Karpas-422 (cell line): ENCODE measurements at regions not wholly inside any gene's neighbourhood (a gene's known extent, or its start where the extent isn't known, plus 50 kb on each side); places are given as distances from the start of the nearest gene placed in this dataset.

Experiments used
- DNase-seq: peaks from one replicate; pipeline ENCODE4 v3.0.0-alpha.2; 2015
- H2AFZ ChIP-seq: fragments of 200-600 bp; sonication (generic); 2 replicates; pipeline ENCODE4 v1.6.1; 2014; ENCODE audit warnings: antibody characterized with exemption, low read length, mixed read lengths
- H3K27ac ChIP-seq: fragments of 200-600 bp; sonication (generic); 2 replicates; pipeline ENCODE4 v1.5.1; 2014; ENCODE audit warnings: mild to moderate bottlenecking, low read length, moderate library complexity
- H3K27me3 ChIP-seq: fragments of 200-600 bp; sonication (generic); 2 replicates; pipeline ENCODE4 v1.6.1; 2014; ENCODE audit warnings: low read length, mixed read lengths
- H3K36me3 ChIP-seq: fragments of 200-600 bp; sonication (generic); 2 replicates; pipeline ENCODE4 v1.6.1; 2014; ENCODE audit warnings: low read length, mixed read lengths; ENCODE audit not compliant: insufficient read depth
- H3K4me1 ChIP-seq: fragments of 200-600 bp; sonication (generic); 2 replicates; pipeline ENCODE4 v1.6.1; 2014; ENCODE audit warnings: mild to moderate bottlenecking, low read length, mixed read lengths
- H3K4me2 ChIP-seq: fragments of 200-600 bp; sonication (generic); 2 replicates; pipeline ENCODE4 v1.6.1; 2014; ENCODE audit warnings: low read length, low read depth, mild to moderate bottlenecking; ENCODE audit not compliant: poor library complexity, severe bottlenecking
- H3K4me3 ChIP-seq: fragments of 200-600 bp; sonication (generic); 2 replicates; pipeline ENCODE4 v1.5.1; 2014; ENCODE audit warnings: mild to moderate bottlenecking, antibody characterized with exemption, low read length, mixed read lengths
- H3K79me2 ChIP-seq: fragments of 200-600 bp; sonication (generic); 2 replicates; pipeline ENCODE4 v1.6.1; 2014; ENCODE audit warnings: mild to moderate bottlenecking, low read length, mixed read lengths
- H3K9ac ChIP-seq: fragments of 200-600 bp; sonication (generic); 2 replicates; pipeline ENCODE4 v1.6.0; 2014; ENCODE audit warnings: low read length
- H3K9me2 ChIP-seq: fragments of 200-600 bp; sonication (generic), shearing (Covaris generic); replicated peaks from 2 replicates; pipeline ENCODE4 v1.6.0; 2014; ENCODE audit warnings: mild to moderate bottlenecking, low read length, moderate library complexity; ENCODE audit not compliant: insufficient read depth
- H3K9me3 ChIP-seq: fragments of 300-700, 200-600 bp; sonication (generic); 2 replicates; pipeline ENCODE4 v1.6.1; 2014; ENCODE audit warnings: low read length, mixed read lengths
- H4K20me1 ChIP-seq: fragments of 200-600 bp; sonication (generic); 2 replicates; pipeline ENCODE4 v1.6.1; 2014; ENCODE audit warnings: mild to moderate bottlenecking, antibody characterized with exemption, low read length, low read depth; ENCODE audit not compliant: insufficient read depth

GRCh38 chr10:2878818-2879217 is 188.5 kb upstream of the PFKP start:
- no peaks in the 10 kb centered on the region for H3K36me3 ChIP-seq
- H3K9me2 ChIP-seq, result no peaks in the 10 kb centered on the region

GRCh38 chr10:2876032-2876431 is 191.3 kb upstream of the PFKP start:
- Histone ChIP-seq H3K79me2 (peaks cover 3% of the 10 kb centered on the region; the same call in 1 of the 2 replicates), H3K27me3 (no peaks in the 10 kb centered on the region), H4K20me1 (no peaks in the 10 kb centered on the region), H3K9ac (peak overlapping the region; percentile 80), H3K36me3 (no peaks in the 10 kb centered on the region), H3K27ac (peak overlapping the region; percentile 99), H3K9me3 (no peaks in the 10 kb centered on the region), H3K9me2 (no peaks in the 10 kb centered on the region), H2AFZ (no peak overlapping the region), H3K4me1 (peaks cover 92% of the 10 kb centered on the region), H3K4me2 (peak overlapping the region; percentile 75), H3K4me3 (peak overlapping the region; percentile 55)
- DNase-seq, result no peak

More at GRCh38 chr10:2878818-2879217, 188.5 kb upstream of the PFKP start:
- no peaks in the 10 kb centered on the region for H4K20me1 ChIP-seq
- peak overlapping the region; percentile 60 for H3K9ac ChIP-seq
- no peak overlapping the region for H2AFZ ChIP-seq
- no peak overlapping the region for H3K4me3 ChIP-seq
- no peaks in the 10 kb centered on the region for H3K9me3 ChIP-seq
- peak overlapping the region; percentile 75 for H3K4me2 ChIP-seq
- H3K79me2 ChIP-seq, result peaks cover 3% of the 10 kb centered on the region; the same call in 1 of the 2 replicates
- H3K27ac ChIP-seq, result peak overlapping the region; percentile 99
- no peaks in the 10 kb centered on the region for H3K27me3 ChIP-seq
- DNase-seq, result peak; percentile 80
- peaks cover 92% of the 10 kb centered on the region for H3K4me1 ChIP-seq

- Histone ChIP-seq H3K4me1 (peaks cover 95% of the 10 kb centered on the region), H3K36me3 (no peaks in the 10 kb centered on the region), H3K27me3 (no peaks in the 10 kb centered on the region), H3K79me2 (peaks cover 3% of the 10 kb centered on the region; the same call in 1 of the 2 replicates), H3K27ac (peak overlapping the region; percentile 99), H3K4me2 (peak overlapping the region; percentile 75), H3K9me2 (no peaks in the 10 kb centered on the region), H2AFZ (no peak overlapping the region), H4K20me1 (no peaks in the 10 kb centered on the region), H3K9me3 (no peaks in the 10 kb centered on the region), H3K9ac (peak overlapping the region; percentile 80), H3K4me3 (peak overlapping the region; percentile 55)
- peak; percentile 89 for DNase-seq
These were observed 192.4 kb upstream of the PFKP start for GRCh38 chr10:2874963-2875362.

GRCh38 chr10:2873769-2874168 is 193.6 kb upstream of the PFKP start:
- Histone ChIP-seq H3K27ac (peak overlapping the region; percentile 99), H4K20me1 (no peaks in the 10 kb centered on the region), H3K4me2 (peak overlapping the region; percentile 75), H2AFZ (no peak overlapping the region), H3K79me2 (peaks cover 3% of the 10 kb centered on the region; the same call in 1 of the 2 replicates), H3K9ac (peak overlapping the region; percentile 80), H3K4me1 (peaks cover 98% of the 10 kb centered on the region), H3K36me3 (no peaks in the 10 kb centered on the region), H3K4me3 (peak overlapping the region; percentile 55), H3K9me2 (no peaks in the 10 kb centered on the region), H3K9me3 (no peaks in the 10 kb centered on the region), H3K27me3 (no peaks in the 10 kb centered on the region)
- DNase-seq, result peak; percentile 52

GRCh38 chr10:2871673-2872219 is 195.6 kb upstream of the PFKP start:
- DNase-seq, result no peak
- Histone ChIP-seq H3K4me1 (peaks cover 88% of the 10 kb centered on the region), H2AFZ (no peak overlapping the region), H3K4me2 (no peak overlapping the region), H3K9me2 (no peaks in the 10 kb centered on the region), H3K9ac (no peak overlapping the region), H3K9me3 (no peaks in the 10 kb centered on the region), H3K27ac (no peak overlapping the region), H3K36me3 (no peaks in the 10 kb centered on the region), H3K4me3 (no peak overlapping the region), H3K27me3 (no peaks in the 10 kb centered on the region), H3K79me2 (peaks cover 3% of the 10 kb centered on the region; the same call in 1 of the 2 replicates), H4K20me1 (no peaks in the 10 kb centered on the region)

- no peaks in the 10 kb centered on the region for H3K36me3 ChIP-seq
- peak overlapping the region; percentile 43; the same call in 1 of the 2 replicates for H3K27ac ChIP-seq
- no peaks in the 10 kb centered on the region for H3K9me2 ChIP-seq
- H3K4me1 ChIP-seq, result peaks cover 80% of the 10 kb centered on the region
- no peaks in the 10 kb centered on the region for H3K9me3 ChIP-seq
- H4K20me1 ChIP-seq, result no peaks in the 10 kb centered on the region
- peak overlapping the region; percentile 55 for H2AFZ ChIP-seq
- H3K4me2 ChIP-seq, result peak overlapping the region; percentile 4
- no peak for DNase-seq
- no peaks in the 10 kb centered on the region for H3K27me3 ChIP-seq
- H3K79me2 ChIP-seq, result peaks cover under 1% of the 10 kb centered on the region; the same call in 1 of the 2 replicates
- H3K9ac ChIP-seq, result peak overlapping the region; percentile 22
- no peak overlapping the region for H3K4me3 ChIP-seq
These were observed 196.7 kb upstream of the PFKP start for GRCh38 chr10:2870654-2871053.

- Histone ChIP-seq H3K4me3 (no peak overlapping the region), H3K4me1 (peaks cover 53% of the 10 kb centered on the region), H4K20me1 (no peaks in the 10 kb centered on the region), H3K9ac (no peak overlapping the region), H3K36me3 (no peaks in the 10 kb centered on the region), H3K9me2 (no peaks in the 10 kb centered on the region), H3K4me2 (no peak overlapping the region), H3K27ac (no peak overlapping the region), H3K27me3 (no peaks in the 10 kb centered on the region), H2AFZ (no peak overlapping the region), H3K9me3 (no peaks in the 10 kb centered on the region), H3K79me2 (no peaks in the 10 kb centered on the region)
- DNase-seq, result no peak
These were observed 199.5 kb upstream of the PFKP start for GRCh38 chr10:2867788-2868299.

- H3K4me3 ChIP-seq, result no peak overlapping the region
- H3K27ac ChIP-seq, result no peak overlapping the region
- H3K27me3 ChIP-seq, result no peaks in the 10 kb centered on the region
- DNase-seq, result no peak
- H3K4me2 ChIP-seq, result no peak overlapping the region
- no peak overlapping the region for H3K9ac ChIP-seq
- H3K9me2 ChIP-seq, result no peaks in the 10 kb centered on the region
- H3K36me3 ChIP-seq, result no peaks in the 10 kb centered on the region
- H3K9me3 ChIP-seq, result no peaks in the 10 kb centered on the region
- peak overlapping the region; percentile 48; the same call in 1 of the 2 replicates for H2AFZ ChIP-seq
- no peaks in the 10 kb centered on the region for H3K79me2 ChIP-seq
- H4K20me1 ChIP-seq, result no peaks in the 10 kb centered on the region
- H3K4me1 ChIP-seq, result peaks cover 41% of the 10 kb centered on the region
These were observed 200.8 kb upstream of the PFKP start for GRCh38 chr10:2866569-2866968.
